Left renal cortex interstitium (tissue), 4 donors: ENCODE measurements at regions not wholly inside any gene's neighbourhood (a gene's known extent, or its start where the extent isn't known, plus 50 kb on each side); places are given as distances from the start of the nearest gene placed in this dataset.

Experiments used
- DNase-seq, 4 donors: peaks; one replicate each; pipeline ENCODE4 v3.0.0-alpha.2; 2013; ENCODE audit warnings: low read depth in 4 of 4, low spot score in 2 of 4, missing footprints in 1 of 4

GRCh38 chr14:34003691-34004090 lies 52.8 kb upstream of the EGLN3 start:
- no peak for DNase-seq

GRCh38 chr14:34003082-34003668 lies 52.3 kb upstream of the EGLN3 start:
- no peak for DNase-seq
